ENCODE measurements at regions not wholly inside any gene's neighbourhood (a gene's known extent, or its start where the extent isn't known, plus 50 kb on each side); places are given as distances from the start of the nearest gene placed in this dataset.

GRCh38 chr1:88210103-88210787 is 473.8 kb upstream of the PKN2 start:
- no peak overlapping the region for H3K27ac Mint-ChIP-seq
- POLR2A ChIA-PET, result no interaction called here
- no peaks in the 10 kb centered on the region for H3K27me3 Mint-ChIP-seq (ENCODE audit: low read depth)
- peaks cover 2% of the 10 kb centered on the region; the same call in 1 of the 2 replicates for H3K4me1 Mint-ChIP-seq
- H3K36me3 Mint-ChIP-seq, result no peaks in the 10 kb centered on the region
- DNase-seq (ENCODE audit: low spot score), result no peak
- CTCF ChIA-PET, result interaction anchor here (0.6 kb wide), 1 partner anchor 431 kb away, joined by 4 read pairs; no protein-coding TSS in a partner anchor
- no peak for ATAC-seq
- H3K4me3 Mint-ChIP-seq, result no peak overlapping the region
- no peaks in the 10 kb centered on the region for H3K9me3 Mint-ChIP-seq
- TF ChIP-seq NR3C1 (CRISPR knock-in tag; conservative IDR thresholded peaks at IDR 0.05; ENCODE audit: low read depth) (no peak), SOX15 (CRISPR knock-in tag; IDR thresholded peaks at IDR 0.05) (no peak), TCF7 (CRISPR knock-in tag; IDR thresholded peaks at IDR 0.05; ENCODE audit: low read depth) (no peak), ETV6 (CRISPR knock-in tag; IDR thresholded peaks at IDR 0.05) (no peak), SP1 (CRISPR knock-in tag; conservative IDR thresholded peaks at IDR 0.05) (no peak), FOXJ3 (CRISPR knock-in tag; IDR thresholded peaks at IDR 0.05; ENCODE audit: borderline replicate concordance) (no peak), CREM (CRISPR knock-in tag; IDR thresholded peaks at IDR 0.05) (no peak), CBFB (CRISPR knock-in tag; IDR thresholded peaks at IDR 0.05; ENCODE audit: low read depth) (no peak), NR1H2 (CRISPR knock-in tag; IDR thresholded peaks at IDR 0.05) (no peak), MXD4 (CRISPR knock-in tag; IDR thresholded peaks at IDR 0.05; ENCODE audit: borderline replicate concordance) (no peak), ZNF423 (CRISPR knock-in tag; IDR thresholded peaks at IDR 0.05) (no peak), ELF4 (CRISPR knock-in tag; IDR thresholded peaks at IDR 0.05; ENCODE audit: low read depth) (no peak), E2F1 (CRISPR knock-in tag; IDR thresholded peaks at IDR 0.05) (no peak)

- H3K27me3 Mint-ChIP-seq (ENCODE audit: low read depth), result no peaks in the 10 kb centered on the region; the same call in 1 of the 2 replicates
- CTCF ChIA-PET, result interaction anchor here (1.7 kb wide), 1 partner anchor 36 kb away, joined by 6 read pairs; no protein-coding TSS in a partner anchor
- H3K4me1 Mint-ChIP-seq, result peaks cover 2% of the 10 kb centered on the region
- no peak for ATAC-seq
- H3K27ac Mint-ChIP-seq, result no peak overlapping the region
- H3K9me3 Mint-ChIP-seq, result no peaks in the 10 kb centered on the region
- H3K36me3 Mint-ChIP-seq, result no peaks in the 10 kb centered on the region
- TF ChIP-seq CREB1 (CRISPR knock-in tag; IDR thresholded peaks at IDR 0.05) (no peak), JAZF1 (CRISPR knock-in tag; IDR thresholded peaks at IDR 0.05) (no peak), JUN (CRISPR knock-in tag; IDR thresholded peaks at IDR 0.05) (no peak), TP53 (CRISPR knock-in tag; IDR thresholded peaks at IDR 0.05) (no peak), MLX (CRISPR knock-in tag; IDR thresholded peaks at IDR 0.05) (no peak), PRRX2 (CRISPR knock-in tag; IDR thresholded peaks at IDR 0.05) (no peak), ZNF281 (CRISPR knock-in tag; IDR thresholded peaks at IDR 0.05) (no peak), ELF4 (CRISPR knock-in tag; IDR thresholded peaks at IDR 0.05; ENCODE audit: low read depth) (no peak)
- no peak overlapping the region for H3K4me3 Mint-ChIP-seq
- DNase-seq (ENCODE audit: low spot score), result no peak
- POLR2A ChIA-PET, result interaction anchor here (0.6 kb wide), 1 partner anchor 9 kb away, joined by 3 read pairs; no protein-coding TSS in a partner anchor
Observed at GRCh38 chr1:88216441-88216840, 467.6 kb upstream of the PKN2 start.
